ENCODE measurements at regions not wholly inside any gene's neighbourhood (a gene's known extent, or its start where the extent isn't known, plus 50 kb on each side); places are given as distances from the start of the nearest gene placed in this dataset.

DNA sequence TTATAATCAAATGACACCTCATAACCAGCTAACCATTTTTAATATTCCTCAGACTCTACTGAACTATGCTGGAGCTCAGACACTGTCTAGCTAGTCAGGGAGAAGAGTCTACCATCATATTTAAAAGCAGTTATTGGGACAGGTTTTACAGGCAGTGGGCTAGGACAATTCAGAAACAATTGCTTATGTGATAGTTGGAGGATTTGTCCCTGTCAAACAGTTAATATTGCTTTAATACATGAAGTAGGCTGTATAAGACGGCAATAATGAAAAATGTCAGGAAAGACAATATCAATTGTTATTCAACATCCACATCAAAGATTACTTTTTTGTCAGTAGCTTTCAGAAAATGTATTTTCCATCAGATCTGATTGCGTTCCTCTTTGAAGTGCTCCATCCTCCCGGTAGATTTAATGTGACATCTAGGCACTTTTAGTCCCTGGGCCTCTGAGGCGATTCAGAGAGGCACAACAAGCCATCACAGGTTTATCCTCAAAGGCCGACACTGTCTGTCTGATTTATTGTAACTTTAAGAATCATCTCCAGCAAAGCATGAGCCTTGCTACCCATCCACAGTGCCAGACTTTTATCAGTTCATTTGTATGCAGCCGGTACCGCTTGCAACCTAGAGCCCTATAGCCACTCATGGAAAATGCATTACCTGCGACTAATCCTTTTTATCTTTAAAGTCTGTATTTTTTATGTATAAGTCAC lies 152.2 kb downstream of the PSAT1 start:
- no peak overlapping the region for H3K14ac ChIP-seq (ENCODE audit: low read length in 2 of 2)
- no peak overlapping the region for H4K91ac ChIP-seq (ENCODE audit: low read length)
- H3K36me3 ChIP-seq (ENCODE audit: control insufficient read depth in 1 of 2, insufficient read depth in 2 of 2, low read depth in 1 of 2, low read length in 2 of 2) = no peaks in the 10 kb centered on the region
- H2AK5ac ChIP-seq (ENCODE audit: low read length, severe bottlenecking) = no peak overlapping the region
- no peak overlapping the region for H3K27ac ChIP-seq (ENCODE audit: low read length, poor library complexity, severe bottlenecking)
- H3K9me3 ChIP-seq (ENCODE audit: control insufficient read depth, low read length) = no peaks in the 10 kb centered on the region
- H2BK12ac ChIP-seq (ENCODE audit: low read length in 2 of 2) = no peak overlapping the region
- no peak overlapping the region for H3K4me2 ChIP-seq (ENCODE audit: low read length, poor library complexity, severe bottlenecking)
- no peak overlapping the region for H3K23ac ChIP-seq (ENCODE audit: low read length in 2 of 2)
- no peak overlapping the region for H3K4ac ChIP-seq (ENCODE audit: low read depth in 1 of 2, low read length in 2 of 2)
- H3K18ac ChIP-seq (ENCODE audit: low read depth in 1 of 2, low read length in 2 of 2) = no peak overlapping the region
- no peak overlapping the region for H3K4me3 ChIP-seq (ENCODE audit: insufficient read depth in 1 of 2, low read depth in 1 of 2, low read length in 2 of 2)
- no peaks in the 10 kb centered on the region for H3K4me1 ChIP-seq (ENCODE audit: control insufficient read depth, insufficient read depth, low read depth, low read length)
- no peak for DNase-seq
- WGBS = 86% methylated on average over 6 of the region's 8 CpGs
- H4K8ac ChIP-seq (ENCODE audit: low read length) = no peak overlapping the region
- no peaks in the 10 kb centered on the region for H3K79me1 ChIP-seq (replicated peaks; ENCODE audit: low read length, poor library complexity, severe bottlenecking)
- no peak overlapping the region for H2BK5ac ChIP-seq (ENCODE audit: low read depth, low read length, poor library complexity, severe bottlenecking)
- H2AFZ ChIP-seq (ENCODE audit: low read depth, low read length) = no peak overlapping the region
- no peak overlapping the region for H2BK120ac ChIP-seq (ENCODE audit: low read depth, low read length)
- H3K27me3 ChIP-seq (ENCODE audit: control insufficient read depth in 1 of 2, insufficient read depth in 1 of 2, low read length in 2 of 2) = no peaks in the 10 kb centered on the region
- no peak overlapping the region for H2BK15ac ChIP-seq (ENCODE audit: low read depth, poor library complexity, severe bottlenecking)
- no peak overlapping the region for H3K9ac ChIP-seq (ENCODE audit: low read length)

DNA sequence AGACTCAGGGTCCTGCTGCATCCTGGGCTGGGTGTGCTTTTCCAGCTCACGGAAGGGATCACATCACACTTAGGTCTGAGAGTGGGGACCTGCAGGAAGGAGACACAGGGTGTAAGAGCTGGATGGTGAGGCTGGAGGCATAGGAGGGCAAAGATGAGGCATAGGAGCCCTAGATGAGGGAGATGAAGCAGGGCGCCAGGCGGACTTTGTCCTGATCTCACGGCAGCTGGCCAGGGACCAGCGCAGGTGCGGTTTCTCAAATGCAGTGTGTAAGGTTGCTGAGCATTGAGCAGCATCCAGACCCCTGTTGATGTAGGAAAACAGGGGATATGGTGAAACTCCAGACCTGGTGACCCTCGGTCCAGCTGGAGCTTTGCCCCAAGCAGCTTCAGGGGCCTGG lies 156.5 kb downstream of the PSAT1 start:
- no peak for DNase-seq
- Histone ChIP-seq H3K4ac (ENCODE audit: low read depth in 1 of 2, low read length in 2 of 2) (no peak overlapping the region), H4K91ac (ENCODE audit: low read length) (no peak overlapping the region), H3K9me3 (ENCODE audit: control insufficient read depth, low read length) (no peaks in the 10 kb centered on the region), H2BK5ac (ENCODE audit: low read depth, low read length, poor library complexity, severe bottlenecking) (no peak overlapping the region), H2AK5ac (ENCODE audit: low read length, severe bottlenecking) (no peak overlapping the region), H3K23ac (ENCODE audit: low read length in 2 of 2) (no peak overlapping the region), H2AFZ (ENCODE audit: low read depth, low read length) (no peak overlapping the region), H3K36me3 (ENCODE audit: control insufficient read depth in 1 of 2, insufficient read depth in 2 of 2, low read depth in 1 of 2, low read length in 2 of 2) (no peaks in the 10 kb centered on the region), H2BK120ac (ENCODE audit: low read depth, low read length) (no peak overlapping the region), H3K9ac (ENCODE audit: low read length) (no peak overlapping the region), H3K4me2 (ENCODE audit: low read length, poor library complexity, severe bottlenecking) (no peak overlapping the region), H3K18ac (ENCODE audit: low read depth in 1 of 2, low read length in 2 of 2) (no peak overlapping the region), H3K14ac (ENCODE audit: low read length in 2 of 2) (no peak overlapping the region), H3K79me1 (replicated peaks; ENCODE audit: low read length, poor library complexity, severe bottlenecking) (no peaks in the 10 kb centered on the region), H3K27me3 (ENCODE audit: control insufficient read depth in 1 of 2, insufficient read depth in 1 of 2, low read length in 2 of 2) (no peaks in the 10 kb centered on the region), H4K8ac (ENCODE audit: low read length) (no peak overlapping the region), H2BK12ac (ENCODE audit: low read length in 2 of 2) (no peak overlapping the region), H3K27ac (ENCODE audit: low read length, poor library complexity, severe bottlenecking) (no peak overlapping the region), H2BK15ac (ENCODE audit: low read depth, poor library complexity, severe bottlenecking) (no peak overlapping the region), H3K4me3 (ENCODE audit: insufficient read depth in 1 of 2, low read depth in 1 of 2, low read length in 2 of 2) (no peak overlapping the region), H3K4me1 (ENCODE audit: control insufficient read depth, insufficient read depth, low read depth, low read length) (no peaks in the 10 kb centered on the region)
- 97% methylated on average over 7 of the region's 7 CpGs for WGBS

DNA sequence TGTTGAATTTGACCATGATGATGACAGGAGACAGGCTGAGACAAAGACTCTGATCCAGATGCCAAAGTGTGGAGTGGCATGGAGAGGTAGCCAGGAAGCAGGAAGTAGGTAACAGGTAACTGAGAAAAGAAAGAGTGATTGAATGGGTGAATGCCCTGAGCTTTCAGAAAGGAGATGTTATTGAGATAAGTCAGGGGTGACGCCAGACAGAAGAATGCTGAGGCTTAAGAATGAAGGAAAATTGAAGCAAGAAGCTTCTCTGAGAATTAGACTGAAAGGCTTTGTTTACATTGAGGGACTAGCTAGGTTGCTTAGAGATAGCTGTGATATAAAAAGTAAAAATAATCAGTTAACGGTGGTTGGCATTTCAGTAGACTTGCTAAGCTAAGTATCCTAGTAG lies 165.7 kb downstream of the PSAT1 start:
- H2BK12ac ChIP-seq (ENCODE audit: low read length in 2 of 2) = no peak overlapping the region
- H3K36me3 ChIP-seq (ENCODE audit: control insufficient read depth in 1 of 2, insufficient read depth in 2 of 2, low read depth in 1 of 2, low read length in 2 of 2) = no peaks in the 10 kb centered on the region
- no peak overlapping the region for H2BK15ac ChIP-seq (ENCODE audit: low read depth, poor library complexity, severe bottlenecking)
- H3K27me3 ChIP-seq (ENCODE audit: control insufficient read depth in 1 of 2, insufficient read depth in 1 of 2, low read length in 2 of 2) = no peaks in the 10 kb centered on the region
- no peak overlapping the region for H2BK5ac ChIP-seq (ENCODE audit: low read depth, low read length, poor library complexity, severe bottlenecking)
- no peak overlapping the region for H3K4me3 ChIP-seq (ENCODE audit: insufficient read depth in 1 of 2, low read depth in 1 of 2, low read length in 2 of 2)
- H3K4ac ChIP-seq (ENCODE audit: low read depth in 1 of 2, low read length in 2 of 2) = no peak overlapping the region
- 86% methylated on average over 2 of the region's 2 CpGs for WGBS
- no peaks in the 10 kb centered on the region for H3K79me1 ChIP-seq (replicated peaks; ENCODE audit: low read length, poor library complexity, severe bottlenecking)
- no peak overlapping the region for H2BK120ac ChIP-seq (ENCODE audit: low read depth, low read length)
- no peak overlapping the region for H2AFZ ChIP-seq (ENCODE audit: low read depth, low read length)
- no peaks in the 10 kb centered on the region for H3K4me1 ChIP-seq (ENCODE audit: control insufficient read depth, insufficient read depth, low read depth, low read length)
- H3K4me2 ChIP-seq (ENCODE audit: low read length, poor library complexity, severe bottlenecking) = no peak overlapping the region
- H4K91ac ChIP-seq (ENCODE audit: low read length) = no peak overlapping the region
- no peak overlapping the region for H3K23ac ChIP-seq (ENCODE audit: low read length in 2 of 2)
- no peak overlapping the region for H3K27ac ChIP-seq (ENCODE audit: low read length, poor library complexity, severe bottlenecking)
- H4K8ac ChIP-seq (ENCODE audit: low read length) = no peak overlapping the region
- H3K18ac ChIP-seq (ENCODE audit: low read depth in 1 of 2, low read length in 2 of 2) = no peak overlapping the region
- no peak overlapping the region for H3K14ac ChIP-seq (ENCODE audit: low read length in 2 of 2)
- no peaks in the 10 kb centered on the region for H3K9me3 ChIP-seq (ENCODE audit: control insufficient read depth, low read length)
- H2AK5ac ChIP-seq (ENCODE audit: low read length, severe bottlenecking) = no peak overlapping the region
- no peak overlapping the region for H3K9ac ChIP-seq (ENCODE audit: low read length)
- DNase-seq = no peak

DNA sequence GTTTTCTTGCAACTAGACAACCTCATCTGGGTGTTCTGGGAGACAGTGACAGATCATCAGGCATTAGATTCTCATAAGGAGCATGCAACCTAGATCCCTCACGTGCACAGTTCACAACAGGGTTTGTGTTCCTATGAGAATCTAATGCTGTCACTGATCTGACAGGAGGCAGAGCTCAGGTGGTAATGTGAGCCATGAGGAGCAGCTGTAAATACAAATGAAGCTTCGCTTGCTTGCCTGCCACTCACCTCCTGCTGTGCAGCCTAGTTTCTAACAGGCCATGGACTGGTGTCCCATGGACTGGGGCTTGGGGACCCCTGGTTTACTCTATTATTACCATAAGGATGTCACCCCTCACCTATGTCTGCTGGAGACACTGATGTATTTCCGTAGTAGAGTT lies 166.8 kb downstream of the PSAT1 start:
- Histone ChIP-seq H3K4me2 (ENCODE audit: low read length, poor library complexity, severe bottlenecking) (no peak overlapping the region), H3K4me1 (ENCODE audit: control insufficient read depth, insufficient read depth, low read depth, low read length) (no peaks in the 10 kb centered on the region), H2AFZ (ENCODE audit: low read depth, low read length) (no peak overlapping the region), H4K8ac (ENCODE audit: low read length) (no peak overlapping the region), H3K18ac (ENCODE audit: low read depth in 1 of 2, low read length in 2 of 2) (no peak overlapping the region), H2BK5ac (ENCODE audit: low read depth, low read length, poor library complexity, severe bottlenecking) (no peak overlapping the region), H3K9ac (ENCODE audit: low read length) (no peak overlapping the region), H2BK12ac (ENCODE audit: low read length in 2 of 2) (no peak overlapping the region), H3K36me3 (ENCODE audit: control insufficient read depth in 1 of 2, insufficient read depth in 2 of 2, low read depth in 1 of 2, low read length in 2 of 2) (no peaks in the 10 kb centered on the region), H3K23ac (ENCODE audit: low read length in 2 of 2) (no peak overlapping the region), H3K79me1 (replicated peaks; ENCODE audit: low read length, poor library complexity, severe bottlenecking) (no peaks in the 10 kb centered on the region), H2BK120ac (ENCODE audit: low read depth, low read length) (no peak overlapping the region), H3K14ac (ENCODE audit: low read length in 2 of 2) (no peak overlapping the region), H4K91ac (ENCODE audit: low read length) (no peak overlapping the region), H2AK5ac (ENCODE audit: low read length, severe bottlenecking) (no peak overlapping the region), H3K9me3 (ENCODE audit: control insufficient read depth, low read length) (no peaks in the 10 kb centered on the region), H3K27me3 (ENCODE audit: control insufficient read depth in 1 of 2, insufficient read depth in 1 of 2, low read length in 2 of 2) (no peaks in the 10 kb centered on the region), H2BK15ac (ENCODE audit: low read depth, poor library complexity, severe bottlenecking) (no peak overlapping the region), H3K27ac (ENCODE audit: low read length, poor library complexity, severe bottlenecking) (no peak overlapping the region), H3K4me3 (ENCODE audit: insufficient read depth in 1 of 2, low read depth in 1 of 2, low read length in 2 of 2) (no peak overlapping the region), H3K4ac (ENCODE audit: low read depth in 1 of 2, low read length in 2 of 2) (no peak overlapping the region)
- WGBS = 76% methylated on average over 2 of the region's 3 CpGs
- no peak for DNase-seq
